ENCODE measurements at regions not wholly inside any gene's neighbourhood (a gene's known extent, or its start where the extent isn't known, plus 50 kb on each side); places are given as distances from the start of the nearest gene placed in this dataset.

GRCh38 chr7:117836-118614, 74.3 kb upstream of the FAM20C start:
- TF ChIP-seq CTCF (IDR thresholded peaks at IDR 0.05; ENCODE audit: borderline replicate concordance, control extremely low read depth, extremely low read depth, insufficient read depth, missing control alignments) = no peak
- DNase-seq (ENCODE audit: low spot score) = no peak
- in situ Hi-C loops (cut with MboI; ENCODE audit: low sequenced_read_pairs, unreplicated experiment) = no loop called here

- in situ Hi-C loops (cut with MboI; ENCODE audit: low sequenced_read_pairs, unreplicated experiment) = no loop called here
- TF ChIP-seq CTCF (IDR thresholded peaks at IDR 0.05; ENCODE audit: borderline replicate concordance, control extremely low read depth, extremely low read depth, insufficient read depth, missing control alignments) = no peak
- no peak for DNase-seq (ENCODE audit: low spot score)
These were observed 73.6 kb upstream of the FAM20C start for GRCh38 chr7:118615-119391.

DNA sequence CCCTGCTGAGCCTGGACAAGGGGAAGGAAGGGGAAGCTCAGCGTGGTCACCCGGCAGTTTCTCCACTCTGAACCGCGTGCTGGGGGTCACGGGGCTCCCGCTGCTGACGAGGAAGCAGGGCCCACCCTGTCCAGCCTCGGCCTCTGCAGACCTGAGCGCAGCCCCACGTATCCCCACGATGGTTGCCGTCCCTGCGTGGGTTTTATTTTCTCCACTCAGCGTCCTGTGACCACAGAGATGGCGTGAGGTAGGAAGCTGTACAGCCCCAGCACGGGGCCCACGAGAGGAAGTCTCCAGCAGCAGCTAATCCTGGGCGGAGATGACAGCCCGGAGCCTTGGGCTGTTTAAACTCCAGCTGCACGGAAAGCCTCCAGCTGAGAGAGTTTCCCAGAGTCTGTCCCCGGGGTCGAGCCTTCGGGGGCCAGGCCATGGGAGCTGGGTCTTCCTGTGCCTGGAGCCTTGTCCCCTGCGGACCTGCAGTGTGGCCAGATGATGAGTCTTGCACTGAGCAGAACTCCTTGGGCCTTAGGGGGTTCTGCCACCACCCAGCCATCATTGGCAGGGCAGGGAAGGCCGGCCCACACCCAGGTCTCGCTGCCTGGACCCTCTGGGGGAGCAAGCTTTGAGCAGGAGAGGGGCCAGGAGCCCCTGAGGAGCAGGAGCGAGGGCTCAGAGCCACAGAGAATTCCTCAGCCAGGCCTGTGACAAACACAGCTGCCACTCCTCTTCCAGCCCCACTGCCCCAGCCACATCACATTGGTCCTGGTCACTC, 72.8 kb upstream of the FAM20C start:
- no peak for TF ChIP-seq CTCF (IDR thresholded peaks at IDR 0.05; ENCODE audit: borderline replicate concordance, control extremely low read depth, extremely low read depth, insufficient read depth, missing control alignments)
- no peak for DNase-seq (ENCODE audit: low spot score)

GRCh38 chr7:120164-120991, 72.0 kb upstream of the FAM20C start:
- TF ChIP-seq CTCF (IDR thresholded peaks at IDR 0.05; ENCODE audit: borderline replicate concordance, control extremely low read depth, extremely low read depth, insufficient read depth, missing control alignments) = no peak
- in situ Hi-C loops (cut with MboI; ENCODE audit: low sequenced_read_pairs, unreplicated experiment) = no loop called here
- no peak for DNase-seq (ENCODE audit: low spot score)

More for the DNA sequence above, 72.8 kb upstream of the FAM20C start:
- in situ Hi-C loops (cut with MboI; ENCODE audit: low sequenced_read_pairs, unreplicated experiment) = no loop called here

DNA sequence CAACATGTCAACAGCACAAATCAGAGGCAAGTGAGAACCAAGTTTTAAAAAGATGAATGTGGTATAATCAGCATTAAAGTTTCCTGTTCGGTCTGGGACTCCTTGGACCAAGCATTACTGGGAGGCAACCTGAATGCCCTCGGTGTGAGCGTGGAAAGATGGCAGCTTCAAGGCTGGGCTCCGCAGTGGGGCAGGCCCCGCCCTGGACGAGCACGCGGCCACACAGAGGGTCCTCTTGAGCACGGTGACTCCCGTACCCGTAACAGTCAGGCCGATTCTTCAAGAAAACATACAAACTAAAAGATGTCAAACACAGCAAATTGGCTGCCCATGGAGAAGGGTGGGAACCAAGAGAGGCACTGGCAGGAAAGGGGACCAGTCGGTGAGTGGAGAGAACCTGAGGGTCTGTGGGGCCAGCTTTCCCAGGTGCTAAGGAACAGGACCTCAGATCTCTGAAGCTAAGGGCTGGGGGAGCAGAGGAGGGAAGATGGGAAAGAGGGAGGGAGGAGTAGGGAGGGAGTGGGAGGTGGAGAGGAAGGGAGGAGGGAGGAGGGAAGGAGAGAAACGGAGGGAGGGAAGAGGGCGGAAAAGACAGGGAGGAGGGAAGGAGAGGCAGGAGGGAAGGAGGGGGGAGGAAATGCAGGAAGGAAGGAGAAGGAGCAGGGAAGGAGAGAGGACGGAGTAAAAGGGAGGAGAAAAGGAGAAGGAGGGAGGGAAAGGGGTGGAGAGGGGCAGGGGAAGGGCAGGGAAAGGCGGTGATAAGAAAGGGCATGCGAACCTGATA, 71.2 kb upstream of the FAM20C start:
- in situ Hi-C loops (cut with MboI; ENCODE audit: low sequenced_read_pairs, unreplicated experiment) = no loop called here
- DNase-seq (ENCODE audit: low spot score) = no peak
- no peak for TF ChIP-seq CTCF (IDR thresholded peaks at IDR 0.05; ENCODE audit: borderline replicate concordance, control extremely low read depth, extremely low read depth, insufficient read depth, missing control alignments)
